ENCODE measurements at regions not wholly inside any gene's neighbourhood (a gene's known extent, or its start where the extent isn't known, plus 50 kb on each side); places are given as distances from the start of the nearest gene placed in this dataset.

DNA sequence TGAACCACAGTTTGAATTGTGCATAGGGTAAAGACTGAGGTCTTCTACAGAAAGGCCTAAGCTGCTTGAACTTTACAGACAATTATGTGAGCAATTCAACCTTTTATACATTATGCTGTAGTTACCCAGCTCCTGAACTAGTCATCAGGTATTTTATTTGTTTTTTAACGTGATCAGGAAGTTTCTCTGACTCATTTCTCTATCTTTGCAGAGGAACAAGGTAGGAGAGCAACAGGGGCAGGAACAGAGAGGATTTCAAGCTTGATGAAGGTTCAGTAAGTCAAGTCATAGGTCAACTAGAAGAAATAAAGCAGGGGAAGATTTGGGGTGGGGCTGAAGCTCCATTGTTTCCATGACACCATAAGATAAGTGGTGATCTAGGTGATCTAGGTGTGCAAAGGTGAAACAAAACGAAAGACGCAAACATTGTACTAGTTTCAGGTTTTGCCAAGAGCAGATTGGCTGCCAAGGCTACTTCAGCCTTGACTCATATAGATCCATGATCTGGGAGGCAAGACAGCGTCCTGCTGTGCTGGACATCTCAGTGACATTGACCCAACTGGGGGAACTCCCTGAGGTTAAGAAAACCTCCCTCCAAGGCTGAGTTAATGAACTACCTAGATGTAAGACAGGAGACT, 198.1 kb downstream of the DAD1 start:
- TF ChIP-seq CTCF (IDR thresholded peaks at IDR 0.05; ENCODE audit: low read depth, low read length, missing input control) = no peak
- TF ChIP-seq SP1 (IDR thresholded peaks at IDR 0.05) = no peak
- no peak for TF ChIP-seq REST (IDR thresholded peaks at IDR 0.05)
- TF ChIP-seq FOXA1 (IDR thresholded peaks at IDR 0.05) = no peak
- TF ChIP-seq, protein P1, sequence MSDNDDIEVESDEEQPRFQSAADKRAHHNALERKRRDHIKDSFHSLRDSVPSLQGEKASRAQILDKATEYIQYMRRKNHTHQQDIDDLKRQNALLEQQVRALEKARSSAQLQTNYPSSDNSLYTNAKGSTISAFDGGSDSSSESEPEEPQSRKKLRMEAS (IDR thresholded peaks at IDR 0.05) = no peak
- TF ChIP-seq TAF1 (conservative IDR thresholded peaks at IDR 0.05) = no peak

Data from liver (tissue), 3 donors.